GM18519 (cell line): ENCODE measurements at regions not wholly inside any gene's neighbourhood (a gene's known extent, or its start where the extent isn't known, plus 50 kb on each side); places are given as distances from the start of the nearest gene placed in this dataset.

Experiments
- ATAC-seq: cut with Tn5 transposase; IDR thresholded peaks from one replicate; pipeline ENCODE4 v1.9.1; 2021; ENCODE audit warnings: mild to moderate bottlenecking, moderate library complexity; ENCODE audit not compliant: unreplicated experiment, low FRiP score

GRCh38 chr20:11222243-11222642, 548.4 kb upstream of the JAG1 start:
- ATAC-seq: no peak

GRCh38 chr20:11227602-11228001, 553.8 kb upstream of the JAG1 start:
- no peak for ATAC-seq

GRCh38 chr20:11229772-11230171, 556.0 kb upstream of the JAG1 start:
- no peak for ATAC-seq

GRCh38 chr20:11230999-11231398, 557.2 kb upstream of the JAG1 start:
- ATAC-seq: no peak

- ATAC-seq: no peak
Measured at GRCh38 chr20:11231742-11232648, 558.2 kb upstream of the JAG1 start.

GRCh38 chr20:11232896-11233295, 559.1 kb upstream of the JAG1 start:
- ATAC-seq: no peak

GRCh38 chr20:11234181-11234580, 560.4 kb upstream of the JAG1 start:
- no peak for ATAC-seq

GRCh38 chr20:11234608-11235007, 560.8 kb upstream of the JAG1 start:
- ATAC-seq: no peak

- no peak for ATAC-seq
Measured at GRCh38 chr20:11235058-11235457, 561.3 kb upstream of the JAG1 start.

GRCh38 chr20:11242320-11242719, 568.5 kb upstream of the JAG1 start:
- no peak for ATAC-seq

GRCh38 chr20:11245431-11245830, 571.6 kb upstream of the JAG1 start:
- ATAC-seq: no peak

GRCh38 chr20:11246251-11246775, 572.5 kb upstream of the JAG1 start:
- ATAC-seq: no peak

- no peak for ATAC-seq
Measured at GRCh38 chr20:11247046-11248010, 573.5 kb upstream of the JAG1 start.

GRCh38 chr20:11248011-11248409, 574.2 kb upstream of the JAG1 start:
- no peak for ATAC-seq

- ATAC-seq: no peak
Measured at GRCh38 chr20:11248687-11249638, 575.2 kb upstream of the JAG1 start.

- ATAC-seq: no peak
Measured at GRCh38 chr20:11249683-11250082, 575.9 kb upstream of the JAG1 start.

GRCh38 chr20:11252447-11252846, 578.6 kb upstream of the JAG1 start:
- no peak for ATAC-seq

- no peak for ATAC-seq
Measured at GRCh38 chr20:11255455-11255854, 581.7 kb upstream of the JAG1 start.

GRCh38 chr20:11255860-11256259, 582.1 kb upstream of the JAG1 start:
- no peak for ATAC-seq

- ATAC-seq: no peak
Measured at GRCh38 chr20:11260611-11261010, 586.8 kb upstream of the JAG1 start.
